ENCODE measurements at regions not wholly inside any gene's neighbourhood (a gene's known extent, or its start where the extent isn't known, plus 50 kb on each side); places are given as distances from the start of the nearest gene placed in this dataset.

DNA sequence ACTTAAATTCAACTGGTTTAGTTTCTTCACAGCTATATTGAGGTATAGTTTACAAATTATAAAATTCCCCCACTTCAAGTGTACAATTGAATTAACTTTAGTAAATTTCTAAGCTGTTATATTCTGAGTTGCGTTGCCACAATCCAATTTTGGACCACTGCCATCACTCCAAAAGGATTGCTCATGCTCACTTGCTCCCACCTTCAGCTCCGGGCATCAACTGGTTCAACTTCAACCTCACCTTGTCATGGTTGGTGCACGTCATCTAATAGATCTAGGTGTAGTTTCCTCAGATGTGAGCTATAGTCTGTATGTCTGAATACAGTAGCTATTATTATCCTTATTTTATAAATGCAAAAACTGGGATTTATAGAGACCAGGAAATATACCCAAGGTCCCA lies 942.5 kb upstream of the WWC1 start:
- Mint-ChIP-seq H3K36me3 (ENCODE audit: low read depth) (no peaks in the 10 kb centered on the region), H3K27ac (ENCODE audit: unreplicated experiment) (no peak overlapping the region), H3K9me3 (ENCODE audit: low read depth) (no peaks in the 10 kb centered on the region), H3K27me3 (ENCODE audit: low read depth) (peaks cover 29% of the 10 kb centered on the region), H3K4me3 (ENCODE audit: unreplicated experiment) (no peak overlapping the region), H3K4me1 (ENCODE audit: low read depth) (no peaks in the 10 kb centered on the region)
- no peak for TF ChIP-seq CTCF (IDR thresholded peaks at IDR 0.05)
- no peak for DNase-seq (ENCODE audit: low spot score)

DNA sequence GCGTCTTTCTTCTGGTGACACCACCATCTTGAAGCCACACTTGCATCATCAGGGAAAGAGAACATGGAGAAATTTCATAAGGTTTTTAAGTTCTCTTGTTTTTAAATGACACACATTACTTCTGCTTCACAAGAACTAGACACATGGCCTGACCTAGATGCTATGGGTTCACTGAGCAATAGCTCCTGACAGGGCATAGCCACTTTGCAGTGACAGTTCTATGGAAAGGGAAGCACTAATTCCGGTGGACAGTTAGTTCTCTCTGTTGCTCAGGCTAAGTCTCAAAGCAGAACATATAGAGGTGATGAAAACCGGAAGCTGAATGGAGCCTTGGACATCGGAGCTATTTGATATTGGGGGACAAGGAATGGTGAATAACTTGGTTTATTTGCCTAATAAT lies 940.1 kb upstream of the WWC1 start:
- Mint-ChIP-seq H3K4me3 (ENCODE audit: unreplicated experiment) (no peak overlapping the region), H3K27me3 (ENCODE audit: low read depth) (peaks cover 24% of the 10 kb centered on the region), H3K9me3 (ENCODE audit: low read depth) (no peaks in the 10 kb centered on the region), H3K4me1 (ENCODE audit: low read depth) (no peaks in the 10 kb centered on the region), H3K36me3 (ENCODE audit: low read depth) (no peaks in the 10 kb centered on the region), H3K27ac (ENCODE audit: unreplicated experiment) (no peak overlapping the region)
- no peak for TF ChIP-seq CTCF (IDR thresholded peaks at IDR 0.05)
- no peak for DNase-seq (ENCODE audit: low spot score)

GRCh38 chr5:167352801-167353200 lies 938.6 kb upstream of the WWC1 start:
- no peaks in the 10 kb centered on the region for H3K36me3 Mint-ChIP-seq (ENCODE audit: low read depth)
- no peak overlapping the region for H3K27ac Mint-ChIP-seq (ENCODE audit: unreplicated experiment)
- no peak for TF ChIP-seq CTCF (IDR thresholded peaks at IDR 0.05)
- DNase-seq (ENCODE audit: low spot score), result no peak
- no peak overlapping the region for H3K4me3 Mint-ChIP-seq (ENCODE audit: unreplicated experiment)
- peaks cover 20% of the 10 kb centered on the region for H3K27me3 Mint-ChIP-seq (ENCODE audit: low read depth)
- no peaks in the 10 kb centered on the region for H3K9me3 Mint-ChIP-seq (ENCODE audit: low read depth)
- H3K4me1 Mint-ChIP-seq (ENCODE audit: low read depth), result no peaks in the 10 kb centered on the region

- Mint-ChIP-seq H3K4me3 (ENCODE audit: unreplicated experiment) (no peak overlapping the region), H3K4me1 (ENCODE audit: low read depth) (no peaks in the 10 kb centered on the region), H3K27ac (ENCODE audit: unreplicated experiment) (no peak overlapping the region), H3K36me3 (ENCODE audit: low read depth) (no peaks in the 10 kb centered on the region), H3K27me3 (ENCODE audit: low read depth) (peaks cover 11% of the 10 kb centered on the region), H3K9me3 (ENCODE audit: low read depth) (no peaks in the 10 kb centered on the region)
- no peak for DNase-seq (ENCODE audit: low spot score)
- no peak for TF ChIP-seq CTCF (IDR thresholded peaks at IDR 0.05)
These were observed 936.1 kb upstream of the WWC1 start for GRCh38 chr5:167355346-167355745.

DNA sequence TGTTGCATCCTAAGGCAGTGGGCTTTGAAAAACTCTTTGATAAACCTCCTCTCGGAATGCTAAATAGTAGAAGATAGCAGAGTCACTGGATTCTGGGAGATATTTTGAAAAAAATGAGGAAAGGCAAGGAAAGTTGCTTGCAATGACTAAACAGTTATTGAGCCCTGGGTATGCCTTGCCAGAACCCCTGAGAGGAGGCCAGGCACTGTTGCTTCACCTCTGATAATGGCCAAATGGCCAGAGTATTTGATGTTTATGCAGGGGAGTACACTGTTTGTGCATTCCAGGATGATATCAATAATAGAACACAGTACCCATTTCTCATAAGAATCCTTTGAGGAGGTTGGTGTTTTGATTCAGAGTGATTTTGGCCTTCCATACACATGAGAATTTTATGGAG lies 935.1 kb upstream of the WWC1 start:
- Mint-ChIP-seq H3K27me3 (ENCODE audit: low read depth) (peaks cover 11% of the 10 kb centered on the region), H3K27ac (ENCODE audit: unreplicated experiment) (no peak overlapping the region), H3K4me1 (ENCODE audit: low read depth) (no peaks in the 10 kb centered on the region), H3K4me3 (ENCODE audit: unreplicated experiment) (no peak overlapping the region), H3K9me3 (ENCODE audit: low read depth) (no peaks in the 10 kb centered on the region), H3K36me3 (ENCODE audit: low read depth) (no peaks in the 10 kb centered on the region)
- no peak for DNase-seq (ENCODE audit: low spot score)
- no peak for TF ChIP-seq CTCF (IDR thresholded peaks at IDR 0.05)
